ENCODE measurements at regions not wholly inside any gene's neighbourhood (a gene's known extent, or its start where the extent isn't known, plus 50 kb on each side); places are given as distances from the start of the nearest gene placed in this dataset.

GRCh38 chr5:27778121-27778520 is 739.7 kb upstream of the CDH9 start:
- H2AFZ ChIP-seq: no peak overlapping the region; the same call in 1 of the 2 replicates
- H3K27ac ChIP-seq (ENCODE audit: low read depth): no peak overlapping the region

More at GRCh38 chr5:27778121-27778520, 739.7 kb upstream of the CDH9 start:
- no peaks in the 10 kb centered on the region for H3K36me3 ChIP-seq (ENCODE audit: insufficient read depth)
- no peaks in the 10 kb centered on the region for H4K20me1 ChIP-seq (replicated peaks; ENCODE audit: insufficient read depth)
- H3K4me3 Mint-ChIP-seq: no peak overlapping the region
- H3K4me1 ChIP-seq (ENCODE audit: insufficient read depth): no peaks in the 10 kb centered on the region
- H3K9me3 Mint-ChIP-seq: no peaks in the 10 kb centered on the region
- TF ChIP-seq STAT1 (IDR thresholded peaks at IDR 0.05; ENCODE audit: unreplicated experiment) (no peak), JUNB (IDR thresholded peaks at IDR 0.05; ENCODE audit: unreplicated experiment) (no peak), ZNF114 (CRISPR knock-in tag; IDR thresholded peaks at IDR 0.05) (no peak), EZH2phosphoT487 (IDR thresholded peaks at IDR 0.05; ENCODE audit: unreplicated experiment) (no peak), ZNF331 (CRISPR knock-in tag; IDR thresholded peaks at IDR 0.05; ENCODE audit: low read depth) (no peak), CREB1 (CRISPR knock-in tag; IDR thresholded peaks at IDR 0.05; ENCODE audit: low read depth) (no peak), NANOG (IDR thresholded peaks at IDR 0.05; ENCODE audit: borderline replicate concordance) (no peak), EZH2 (IDR thresholded peaks at IDR 0.05; ENCODE audit: low read depth, unreplicated experiment) (no peak), POLR2AphosphoS5 (IDR thresholded peaks at IDR 0.05; ENCODE audit: low read depth) (no peak)
- TF ChIP-seq, protein P1, sequence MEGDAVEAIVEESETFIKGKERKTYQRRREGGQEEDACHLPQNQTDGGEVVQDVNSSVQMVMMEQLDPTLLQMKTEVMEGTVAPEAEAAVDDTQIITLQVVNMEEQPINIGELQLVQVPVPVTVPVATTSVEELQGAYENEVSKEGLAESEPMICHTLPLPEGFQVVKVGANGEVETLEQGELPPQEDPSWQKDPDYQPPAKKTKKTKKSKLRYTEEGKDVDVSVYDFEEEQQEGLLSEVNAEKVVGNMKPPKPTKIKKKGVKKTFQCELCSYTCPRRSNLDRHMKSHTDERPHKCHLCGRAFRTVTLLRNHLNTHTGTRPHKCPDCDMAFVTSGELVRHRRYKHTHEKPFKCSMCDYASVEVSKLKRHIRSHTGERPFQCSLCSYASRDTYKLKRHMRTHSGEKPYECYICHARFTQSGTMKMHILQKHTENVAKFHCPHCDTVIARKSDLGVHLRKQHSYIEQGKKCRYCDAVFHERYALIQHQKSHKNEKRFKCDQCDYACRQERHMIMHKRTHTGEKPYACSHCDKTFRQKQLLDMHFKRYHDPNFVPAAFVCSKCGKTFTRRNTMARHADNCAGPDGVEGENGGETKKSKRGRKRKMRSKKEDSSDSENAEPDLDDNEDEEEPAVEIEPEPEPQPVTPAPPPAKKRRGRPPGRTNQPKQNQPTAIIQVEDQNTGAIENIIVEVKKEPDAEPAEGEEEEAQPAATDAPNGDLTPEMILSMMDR (conservative IDR thresholded peaks at IDR 0.05; ENCODE audit: low read depth in 2 of 2): no peak
- TF ChIP-seq, protein P2, sequence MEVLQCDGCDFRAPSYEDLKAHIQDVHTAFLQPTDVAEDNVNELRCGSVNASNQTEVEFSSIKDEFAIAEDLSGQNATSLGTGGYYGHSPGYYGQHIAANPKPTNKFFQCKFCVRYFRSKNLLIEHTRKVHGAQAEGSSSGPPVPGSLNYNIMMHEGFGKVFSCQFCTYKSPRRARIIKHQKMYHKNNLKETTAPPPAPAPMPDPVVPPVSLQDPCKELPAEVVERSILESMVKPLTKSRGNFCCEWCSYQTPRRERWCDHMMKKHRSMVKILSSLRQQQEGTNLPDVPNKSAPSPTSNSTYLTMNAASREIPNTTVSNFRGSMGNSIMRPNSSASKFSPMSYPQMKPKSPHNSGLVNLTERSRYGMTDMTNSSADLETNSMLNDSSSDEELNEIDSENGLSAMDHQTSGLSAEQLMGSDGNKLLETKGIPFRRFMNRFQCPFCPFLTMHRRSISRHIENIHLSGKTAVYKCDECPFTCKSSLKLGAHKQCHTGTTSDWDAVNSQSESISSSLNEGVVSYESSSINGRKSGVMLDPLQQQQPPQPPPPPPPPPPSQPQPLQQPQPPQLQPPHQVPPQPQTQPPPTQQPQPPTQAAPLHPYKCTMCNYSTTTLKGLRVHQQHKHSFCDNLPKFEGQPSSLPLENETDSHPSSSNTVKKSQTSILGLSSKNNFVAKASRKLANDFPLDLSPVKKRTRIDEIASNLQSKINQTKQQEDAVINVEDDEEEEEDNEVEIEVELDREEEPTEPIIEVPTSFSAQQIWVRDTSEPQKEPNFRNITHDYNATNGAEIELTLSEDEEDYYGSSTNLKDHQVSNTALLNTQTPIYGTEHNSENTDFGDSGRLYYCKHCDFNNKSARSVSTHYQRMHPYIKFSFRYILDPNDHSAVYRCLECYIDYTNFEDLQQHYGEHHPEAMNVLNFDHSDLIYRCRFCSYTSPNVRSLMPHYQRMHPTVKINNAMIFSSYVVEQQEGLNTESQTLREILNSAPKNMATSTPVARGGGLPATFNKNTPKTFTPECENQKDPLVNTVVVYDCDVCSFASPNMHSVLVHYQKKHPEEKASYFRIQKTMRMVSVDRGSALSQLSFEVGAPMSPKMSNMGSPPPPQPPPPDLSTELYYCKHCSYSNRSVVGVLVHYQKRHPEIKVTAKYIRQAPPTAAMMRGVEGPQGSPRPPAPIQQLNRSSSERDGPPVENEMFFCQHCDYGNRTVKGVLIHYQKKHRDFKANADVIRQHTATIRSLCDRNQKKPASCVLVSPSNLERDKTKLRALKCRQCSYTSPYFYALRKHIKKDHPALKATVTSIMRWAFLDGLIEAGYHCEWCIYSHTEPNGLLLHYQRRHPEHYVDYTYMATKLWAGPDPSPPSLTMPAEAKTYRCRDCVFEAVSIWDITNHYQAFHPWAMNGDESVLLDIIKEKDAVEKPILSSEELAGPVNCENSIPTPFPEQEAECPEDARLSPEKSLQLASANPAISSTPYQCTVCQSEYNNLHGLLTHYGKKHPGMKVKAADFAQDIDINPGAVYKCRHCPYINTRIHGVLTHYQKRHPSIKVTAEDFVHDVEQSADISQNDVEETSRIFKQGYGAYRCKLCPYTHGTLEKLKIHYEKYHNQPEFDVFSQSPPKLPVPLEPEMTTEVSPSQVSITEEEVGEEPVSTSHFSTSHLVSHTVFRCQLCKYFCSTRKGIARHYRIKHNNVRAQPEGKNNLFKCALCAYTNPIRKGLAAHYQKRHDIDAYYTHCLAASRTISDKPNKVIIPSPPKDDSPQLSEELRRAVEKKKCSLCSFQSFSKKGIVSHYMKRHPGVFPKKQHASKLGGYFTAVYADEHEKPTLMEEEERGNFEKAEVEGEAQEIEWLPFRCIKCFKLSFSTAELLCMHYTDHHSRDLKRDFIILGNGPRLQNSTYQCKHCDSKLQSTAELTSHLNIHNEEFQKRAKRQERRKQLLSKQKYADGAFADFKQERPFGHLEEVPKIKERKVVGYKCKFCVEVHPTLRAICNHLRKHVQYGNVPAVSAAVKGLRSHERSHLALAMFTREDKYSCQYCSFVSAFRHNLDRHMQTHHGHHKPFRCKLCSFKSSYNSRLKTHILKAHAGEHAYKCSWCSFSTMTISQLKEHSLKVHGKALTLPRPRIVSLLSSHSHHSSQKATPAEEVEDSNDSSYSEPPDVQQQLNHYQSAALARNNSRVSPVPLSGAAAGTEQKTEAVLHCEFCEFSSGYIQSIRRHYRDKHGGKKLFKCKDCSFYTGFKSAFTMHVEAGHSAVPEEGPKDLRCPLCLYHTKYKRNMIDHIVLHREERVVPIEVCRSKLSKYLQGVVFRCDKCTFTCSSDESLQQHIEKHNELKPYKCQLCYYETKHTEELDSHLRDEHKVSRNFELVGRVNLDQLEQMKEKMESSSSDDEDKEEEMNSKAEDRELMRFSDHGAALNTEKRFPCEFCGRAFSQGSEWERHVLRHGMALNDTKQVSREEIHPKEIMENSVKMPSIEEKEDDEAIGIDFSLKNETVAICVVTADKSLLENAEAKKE (CRISPR knock-in tag; IDR thresholded peaks at IDR 0.05): no peak
- TF ChIP-seq, protein P3, sequence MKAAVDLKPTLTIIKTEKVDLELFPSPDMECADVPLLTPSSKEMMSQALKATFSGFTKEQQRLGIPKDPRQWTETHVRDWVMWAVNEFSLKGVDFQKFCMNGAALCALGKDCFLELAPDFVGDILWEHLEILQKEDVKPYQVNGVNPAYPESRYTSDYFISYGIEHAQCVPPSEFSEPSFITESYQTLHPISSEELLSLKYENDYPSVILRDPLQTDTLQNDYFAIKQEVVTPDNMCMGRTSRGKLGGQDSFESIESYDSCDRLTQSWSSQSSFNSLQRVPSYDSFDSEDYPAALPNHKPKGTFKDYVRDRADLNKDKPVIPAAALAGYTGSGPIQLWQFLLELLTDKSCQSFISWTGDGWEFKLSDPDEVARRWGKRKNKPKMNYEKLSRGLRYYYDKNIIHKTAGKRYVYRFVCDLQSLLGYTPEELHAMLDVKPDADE (IDR thresholded peaks at IDR 0.05): no peak
- TF ChIP-seq, protein P4, sequence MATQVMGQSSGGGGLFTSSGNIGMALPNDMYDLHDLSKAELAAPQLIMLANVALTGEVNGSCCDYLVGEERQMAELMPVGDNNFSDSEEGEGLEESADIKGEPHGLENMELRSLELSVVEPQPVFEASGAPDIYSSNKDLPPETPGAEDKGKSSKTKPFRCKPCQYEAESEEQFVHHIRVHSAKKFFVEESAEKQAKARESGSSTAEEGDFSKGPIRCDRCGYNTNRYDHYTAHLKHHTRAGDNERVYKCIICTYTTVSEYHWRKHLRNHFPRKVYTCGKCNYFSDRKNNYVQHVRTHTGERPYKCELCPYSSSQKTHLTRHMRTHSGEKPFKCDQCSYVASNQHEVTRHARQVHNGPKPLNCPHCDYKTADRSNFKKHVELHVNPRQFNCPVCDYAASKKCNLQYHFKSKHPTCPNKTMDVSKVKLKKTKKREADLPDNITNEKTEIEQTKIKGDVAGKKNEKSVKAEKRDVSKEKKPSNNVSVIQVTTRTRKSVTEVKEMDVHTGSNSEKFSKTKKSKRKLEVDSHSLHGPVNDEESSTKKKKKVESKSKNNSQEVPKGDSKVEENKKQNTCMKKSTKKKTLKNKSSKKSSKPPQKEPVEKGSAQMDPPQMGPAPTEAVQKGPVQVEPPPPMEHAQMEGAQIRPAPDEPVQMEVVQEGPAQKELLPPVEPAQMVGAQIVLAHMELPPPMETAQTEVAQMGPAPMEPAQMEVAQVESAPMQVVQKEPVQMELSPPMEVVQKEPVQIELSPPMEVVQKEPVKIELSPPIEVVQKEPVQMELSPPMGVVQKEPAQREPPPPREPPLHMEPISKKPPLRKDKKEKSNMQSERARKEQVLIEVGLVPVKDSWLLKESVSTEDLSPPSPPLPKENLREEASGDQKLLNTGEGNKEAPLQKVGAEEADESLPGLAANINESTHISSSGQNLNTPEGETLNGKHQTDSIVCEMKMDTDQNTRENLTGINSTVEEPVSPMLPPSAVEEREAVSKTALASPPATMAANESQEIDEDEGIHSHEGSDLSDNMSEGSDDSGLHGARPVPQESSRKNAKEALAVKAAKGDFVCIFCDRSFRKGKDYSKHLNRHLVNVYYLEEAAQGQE (IDR thresholded peaks at IDR 0.05; ENCODE audit: unreplicated experiment): no peak
- no peak overlapping the region for H3K27ac Mint-ChIP-seq
- no peaks in the 10 kb centered on the region for H3K36me3 Mint-ChIP-seq (ENCODE audit: low read depth)
- no peaks in the 10 kb centered on the region for H3K27me3 ChIP-seq (ENCODE audit: insufficient read depth)
- ATAC-seq (no peak), DNase-seq (ENCODE audit: low spot score) (no peak)
- H3K9me2 ChIP-seq (ENCODE audit: insufficient read depth): no peaks in the 10 kb centered on the region
- no peak overlapping the region for H3K4me2 ChIP-seq
- no peaks in the 10 kb centered on the region for H3K79me2 ChIP-seq (replicated peaks; ENCODE audit: insufficient read depth)
- H3K4me3 ChIP-seq: no peak overlapping the region
- H3K27me3 Mint-ChIP-seq (ENCODE audit: insufficient read depth, low read depth, poor library complexity): no peaks in the 10 kb centered on the region
- no peaks in the 10 kb centered on the region for H3F3A ChIP-seq (replicated peaks; ENCODE audit: low read depth)
- H3K4me1 Mint-ChIP-seq: no peaks in the 10 kb centered on the region

All from GM23338 (cell line).